IPS DF 19.7 (cell line): ENCODE measurements at regions not wholly inside any gene's neighbourhood (a gene's known extent, or its start where the extent isn't known, plus 50 kb on each side); places are given as distances from the start of the nearest gene placed in this dataset.
"Not testable (repeated sequence)": the region's sequence is repeated elsewhere in the genome, so short reads cannot be mapped to it uniquely, and the experiment has no call there.

Source experiments
- DNase-seq: peaks from one replicate; pipeline ENCODE4 v3.0.0-alpha.2; 2013; ENCODE audit warnings: low read depth, low spot score

- not testable (repeated sequence) for DNase-seq
Observed at GRCh38 chr3:75388486-75389124, 275.5 kb upstream of the FRG2C start.

- not testable (repeated sequence) for DNase-seq
Observed at GRCh38 chr3:75393288-75393694, 270.8 kb upstream of the FRG2C start.

GRCh38 chr3:75394102-75394501, 270.0 kb upstream of the FRG2C start:
- DNase-seq = not testable (repeated sequence)

- not testable (repeated sequence) for DNase-seq
Observed at GRCh38 chr3:75394562-75395360, 269.4 kb upstream of the FRG2C start.

GRCh38 chr3:75395580-75396315, 268.4 kb upstream of the FRG2C start:
- no peak for DNase-seq

GRCh38 chr3:75396316-75396802, 267.8 kb upstream of the FRG2C start:
- no peak for DNase-seq

GRCh38 chr3:75397486-75397885, 266.6 kb upstream of the FRG2C start:
- not testable (repeated sequence) for DNase-seq

- peak; percentile 30 for DNase-seq
Observed at GRCh38 chr3:75422101-75422945, 241.8 kb upstream of the FRG2C start.

GRCh38 chr3:75425379-75425778, 238.7 kb upstream of the FRG2C start:
- not testable (repeated sequence) for DNase-seq

GRCh38 chr3:75427486-75427885, 236.6 kb upstream of the FRG2C start:
- DNase-seq = not testable (repeated sequence)

GRCh38 chr3:75427906-75428305, 236.2 kb upstream of the FRG2C start:
- not testable (repeated sequence) for DNase-seq

- DNase-seq = peak; percentile 20
Observed at GRCh38 chr3:75429561-75430220, 234.4 kb upstream of the FRG2C start.

GRCh38 chr3:75430406-75430805, 233.7 kb upstream of the FRG2C start:
- not testable (repeated sequence) for DNase-seq

GRCh38 chr3:75431120-75431519, 233.0 kb upstream of the FRG2C start:
- DNase-seq = not testable (repeated sequence)

GRCh38 chr3:75432466-75432865, 231.7 kb upstream of the FRG2C start:
- DNase-seq = not testable (repeated sequence)

GRCh38 chr3:75432885-75433284, 231.2 kb upstream of the FRG2C start:
- DNase-seq = not testable (repeated sequence)

- DNase-seq = not testable (repeated sequence)
Observed at GRCh38 chr3:75433295-75433694, 230.8 kb upstream of the FRG2C start.

- not testable (repeated sequence) for DNase-seq
Observed at GRCh38 chr3:75434276-75434912, 229.7 kb upstream of the FRG2C start.

GRCh38 chr3:75434913-75435793, 229.0 kb upstream of the FRG2C start:
- DNase-seq = peak; percentile 57
